Ascending aorta (tissue), 2 donors: ENCODE measurements at regions not wholly inside any gene's neighbourhood (a gene's known extent, or its start where the extent isn't known, plus 50 kb on each side); places are given as distances from the start of the nearest gene placed in this dataset.
"Not testable (repeated sequence)": the region's sequence is repeated elsewhere in the genome, so short reads cannot be mapped to it uniquely, and the experiment has no call there.

ENCODE experiments used
- DNase-seq, 2 donors: peaks; one replicate each; pipeline ENCODE4 v3.0.0-alpha.2; 2019; ENCODE audit warnings: low spot score in 2 of 2
- H3K27ac ChIP-seq, 2 donors: fragments of 200-600 bp; sonication (generic); one replicate each; pipeline ENCODE4 v1.5.1; 2016 to 2017; ENCODE audit warnings: mild to moderate bottlenecking in 1 of 2
- H3K27me3 ChIP-seq: fragments of 200-600 bp; sonication (generic); one replicate; pipeline ENCODE4 v1.5.1; 2017
- H3K36me3 ChIP-seq, 2 donors: fragments of 200-600 bp; sonication (generic); one replicate each; pipeline ENCODE4 v1.5.1; 2016
- H3K4me1 ChIP-seq, 2 donors: fragments of 200-600 bp; sonication (generic); one replicate each; pipeline ENCODE4 v1.5.1; 2016 to 2017; ENCODE audit warnings: mild to moderate bottlenecking in 1 of 2
- H3K4me3 ChIP-seq, 2 donors: fragments of 200-600 bp; sonication (generic); one replicate each; pipeline ENCODE4 v1.5.1; 2016 to 2017; ENCODE audit warnings: mild to moderate bottlenecking in 1 of 2
- H3K9me3 ChIP-seq, 2 donors: fragments of 200-600 bp; sonication (generic); one replicate each; pipeline ENCODE4 v1.5.1; 2016
- CTCF ChIP-seq, 3 experiments: fragments of 200-600 bp in 2 of 3; fragments of 450-650 bp in 1 of 3; sonication (generic) in 2 of 3; IDR thresholded peaks; one replicate each; pipeline ENCODE4 v1.5.1; 2016 to 2019; ENCODE audit warnings: antibody characterized with exemption in 3 of 3, mild to moderate bottlenecking in 1 of 3, moderate library complexity in 1 of 3
- intact Hi-C: fragments of 100-400 bp; cut with DNase I; formaldehyde crosslinking; loops from one replicate; pipeline ENCODE4 v1.15.1; 2023

- Histone ChIP-seq H3K9me3 (no peaks in the 10 kb centered on the region), H3K4me3 (no peak overlapping the region), H3K4me1 (no peaks in the 10 kb centered on the region), H3K27ac (no peak overlapping the region), H3K36me3 (no peaks in the 10 kb centered on the region), H3K27me3 (no peaks in the 10 kb centered on the region)
- no peak for TF ChIP-seq CTCF (IDR thresholded peaks at IDR 0.05)
- DNase-seq = no peak
- intact Hi-C loops = no loop called here
These were observed 432.8 kb upstream of the B3GAT1 start for GRCh38 chr11:134844838-134845237.

- Histone ChIP-seq H3K4me3 (no peak overlapping the region), H3K27ac (no peak overlapping the region), H3K4me1 (no peaks in the 10 kb centered on the region), H3K9me3 (no peaks in the 10 kb centered on the region), H3K36me3 (no peaks in the 10 kb centered on the region), H3K27me3 (no peaks in the 10 kb centered on the region)
- no peak for DNase-seq
- intact Hi-C loops = no loop called here
- TF ChIP-seq CTCF (IDR thresholded peaks at IDR 0.05) = no peak
These were observed 431.7 kb upstream of the B3GAT1 start for GRCh38 chr11:134843735-134844134.

DNA sequence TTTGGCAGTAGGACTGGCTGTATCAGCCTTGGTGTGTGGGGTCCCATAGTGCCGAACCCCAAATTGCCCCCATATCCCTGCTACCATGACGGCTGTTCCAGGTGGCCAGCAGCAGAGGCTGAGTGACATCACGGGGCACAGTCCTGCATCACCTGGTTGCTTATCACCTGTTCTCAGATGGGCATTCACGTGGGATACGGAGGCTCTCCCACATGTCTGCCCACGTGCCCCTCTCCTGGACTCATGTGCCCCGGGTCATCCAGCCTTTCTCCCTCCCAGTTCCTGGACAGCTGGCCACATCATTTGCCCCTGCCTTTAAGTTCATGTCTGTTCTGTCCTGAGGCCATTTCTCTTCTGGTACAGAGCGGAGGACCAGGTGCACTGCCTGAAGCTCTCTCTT lies 431.0 kb upstream of the B3GAT1 start:
- DNase-seq = no peak
- Histone ChIP-seq H3K36me3 (no peaks in the 10 kb centered on the region), H3K4me1 (no peaks in the 10 kb centered on the region), H3K27me3 (no peaks in the 10 kb centered on the region), H3K27ac (no peak overlapping the region), H3K4me3 (no peak overlapping the region), H3K9me3 (no peaks in the 10 kb centered on the region)
- intact Hi-C loops = no loop called here
- no peak for TF ChIP-seq CTCF (IDR thresholded peaks at IDR 0.05)

- TF ChIP-seq CTCF (IDR thresholded peaks at IDR 0.05) = no peak
- H3K27me3 ChIP-seq = no peaks in the 10 kb centered on the region
- H3K27ac ChIP-seq = no peak overlapping the region
- H3K9me3 ChIP-seq = no peaks in the 10 kb centered on the region
- H3K4me3 ChIP-seq = no peak overlapping the region
- no peaks in the 10 kb centered on the region for H3K4me1 ChIP-seq
- no peaks in the 10 kb centered on the region for H3K36me3 ChIP-seq
- no peak for DNase-seq
- intact Hi-C loops = no loop called here
These were observed 429.9 kb upstream of the B3GAT1 start for GRCh38 chr11:134841972-134842371.

- TF ChIP-seq CTCF (IDR thresholded peaks at IDR 0.05) = no peak
- intact Hi-C loops = no loop called here
These were observed 429.4 kb upstream of the B3GAT1 start for GRCh38 chr11:134841411-134841810.

GRCh38 chr11:134840945-134841344 lies 428.9 kb upstream of the B3GAT1 start:
- intact Hi-C loops = no loop called here
- Histone ChIP-seq H3K4me3 (no peak overlapping the region), H3K27me3 (no peaks in the 10 kb centered on the region), H3K36me3 (no peaks in the 10 kb centered on the region), H3K9me3 (no peaks in the 10 kb centered on the region), H3K27ac (no peak overlapping the region), H3K4me1 (no peaks in the 10 kb centered on the region)
- TF ChIP-seq CTCF (IDR thresholded peaks at IDR 0.05) = no peak
- DNase-seq = no peak

More at GRCh38 chr11:134841411-134841810, 429.4 kb upstream of the B3GAT1 start:
- H3K36me3 ChIP-seq = no peaks in the 10 kb centered on the region
- H3K9me3 ChIP-seq = no peaks in the 10 kb centered on the region
- H3K4me1 ChIP-seq = no peaks in the 10 kb centered on the region
- no peak overlapping the region for H3K27ac ChIP-seq
- H3K27me3 ChIP-seq = no peaks in the 10 kb centered on the region
- no peak for DNase-seq
- H3K4me3 ChIP-seq = no peak overlapping the region

DNA sequence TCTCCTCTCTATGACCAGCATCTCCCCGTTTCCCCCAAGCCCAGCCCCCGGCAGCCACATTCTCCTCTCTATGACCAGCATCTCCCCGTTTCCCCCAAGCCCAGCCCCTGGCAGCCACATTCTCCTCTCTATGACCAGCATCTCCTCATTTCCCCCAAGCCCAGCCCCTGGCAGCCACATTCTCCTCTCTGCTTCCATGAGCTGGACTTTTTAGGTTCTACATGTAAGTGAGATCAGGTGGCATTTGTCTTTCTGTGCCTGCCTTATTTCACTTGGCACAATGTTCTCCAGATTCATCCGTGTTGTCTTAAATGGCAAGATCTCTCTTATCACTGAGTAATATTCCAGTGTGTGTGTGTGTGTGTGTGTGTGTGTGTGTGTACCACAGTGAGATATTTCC lies 428.1 kb upstream of the B3GAT1 start:
- DNase-seq, H3K4me3 ChIP-seq, H3K4me1 ChIP-seq, H3K9me3 ChIP-seq, H3K27ac ChIP-seq, H3K36me3 ChIP-seq, H3K27me3 ChIP-seq, intact Hi-C loops: not testable (repeated sequence)
